GM23338 (cell line): ENCODE measurements at regions not wholly inside any gene's neighbourhood (a gene's known extent, or its start where the extent isn't known, plus 50 kb on each side); places are given as distances from the start of the nearest gene placed in this dataset.

Source experiments
- TF ChIP-seq, protein P1 (sequence below), 2 experiments: fragments of 200-600 bp in 1 of 2; sonication (generic) in 1 of 2; conservative IDR thresholded peaks; 2 replicates each; pipeline versions ENCODE4 v1.5.1 to v1.6.1; 2016 to 2017; ENCODE audit warnings: antibody characterized with exemption in 2 of 2, low read depth in 2 of 2, mild to moderate bottlenecking in 2 of 2, moderate library complexity in 1 of 2
- TF ChIP-seq, protein P2 (sequence below): IDR thresholded peaks from one replicate; pipeline ENCODE4 v1.6.1; 2018; ENCODE audit warnings: antibody characterized with exemption; ENCODE audit not compliant: unreplicated experiment

DNA sequence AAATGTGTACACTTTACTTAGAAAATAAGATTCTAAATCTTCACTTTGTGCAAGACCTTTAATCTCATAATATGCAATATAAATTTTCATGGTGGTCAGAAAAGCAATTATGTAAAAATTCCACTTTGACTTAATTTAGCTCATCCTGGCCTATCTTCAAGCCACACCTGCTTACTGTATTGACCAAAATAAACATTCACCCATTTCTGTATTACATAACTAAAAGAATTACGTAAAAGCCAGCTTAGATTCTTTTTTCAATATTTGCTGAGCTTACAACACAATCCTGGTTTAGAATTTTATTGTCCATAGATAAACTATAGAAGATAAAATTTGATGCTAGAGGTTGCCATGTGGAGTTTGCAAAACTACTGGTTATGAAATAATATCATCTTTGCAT lies 172.9 kb upstream of the GRM3 start:
- TF ChIP-seq, protein P1, sequence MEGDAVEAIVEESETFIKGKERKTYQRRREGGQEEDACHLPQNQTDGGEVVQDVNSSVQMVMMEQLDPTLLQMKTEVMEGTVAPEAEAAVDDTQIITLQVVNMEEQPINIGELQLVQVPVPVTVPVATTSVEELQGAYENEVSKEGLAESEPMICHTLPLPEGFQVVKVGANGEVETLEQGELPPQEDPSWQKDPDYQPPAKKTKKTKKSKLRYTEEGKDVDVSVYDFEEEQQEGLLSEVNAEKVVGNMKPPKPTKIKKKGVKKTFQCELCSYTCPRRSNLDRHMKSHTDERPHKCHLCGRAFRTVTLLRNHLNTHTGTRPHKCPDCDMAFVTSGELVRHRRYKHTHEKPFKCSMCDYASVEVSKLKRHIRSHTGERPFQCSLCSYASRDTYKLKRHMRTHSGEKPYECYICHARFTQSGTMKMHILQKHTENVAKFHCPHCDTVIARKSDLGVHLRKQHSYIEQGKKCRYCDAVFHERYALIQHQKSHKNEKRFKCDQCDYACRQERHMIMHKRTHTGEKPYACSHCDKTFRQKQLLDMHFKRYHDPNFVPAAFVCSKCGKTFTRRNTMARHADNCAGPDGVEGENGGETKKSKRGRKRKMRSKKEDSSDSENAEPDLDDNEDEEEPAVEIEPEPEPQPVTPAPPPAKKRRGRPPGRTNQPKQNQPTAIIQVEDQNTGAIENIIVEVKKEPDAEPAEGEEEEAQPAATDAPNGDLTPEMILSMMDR (conservative IDR thresholded peaks at IDR 0.05; ENCODE audit: low read depth in 2 of 2) = no peak
- TF ChIP-seq, protein P2, sequence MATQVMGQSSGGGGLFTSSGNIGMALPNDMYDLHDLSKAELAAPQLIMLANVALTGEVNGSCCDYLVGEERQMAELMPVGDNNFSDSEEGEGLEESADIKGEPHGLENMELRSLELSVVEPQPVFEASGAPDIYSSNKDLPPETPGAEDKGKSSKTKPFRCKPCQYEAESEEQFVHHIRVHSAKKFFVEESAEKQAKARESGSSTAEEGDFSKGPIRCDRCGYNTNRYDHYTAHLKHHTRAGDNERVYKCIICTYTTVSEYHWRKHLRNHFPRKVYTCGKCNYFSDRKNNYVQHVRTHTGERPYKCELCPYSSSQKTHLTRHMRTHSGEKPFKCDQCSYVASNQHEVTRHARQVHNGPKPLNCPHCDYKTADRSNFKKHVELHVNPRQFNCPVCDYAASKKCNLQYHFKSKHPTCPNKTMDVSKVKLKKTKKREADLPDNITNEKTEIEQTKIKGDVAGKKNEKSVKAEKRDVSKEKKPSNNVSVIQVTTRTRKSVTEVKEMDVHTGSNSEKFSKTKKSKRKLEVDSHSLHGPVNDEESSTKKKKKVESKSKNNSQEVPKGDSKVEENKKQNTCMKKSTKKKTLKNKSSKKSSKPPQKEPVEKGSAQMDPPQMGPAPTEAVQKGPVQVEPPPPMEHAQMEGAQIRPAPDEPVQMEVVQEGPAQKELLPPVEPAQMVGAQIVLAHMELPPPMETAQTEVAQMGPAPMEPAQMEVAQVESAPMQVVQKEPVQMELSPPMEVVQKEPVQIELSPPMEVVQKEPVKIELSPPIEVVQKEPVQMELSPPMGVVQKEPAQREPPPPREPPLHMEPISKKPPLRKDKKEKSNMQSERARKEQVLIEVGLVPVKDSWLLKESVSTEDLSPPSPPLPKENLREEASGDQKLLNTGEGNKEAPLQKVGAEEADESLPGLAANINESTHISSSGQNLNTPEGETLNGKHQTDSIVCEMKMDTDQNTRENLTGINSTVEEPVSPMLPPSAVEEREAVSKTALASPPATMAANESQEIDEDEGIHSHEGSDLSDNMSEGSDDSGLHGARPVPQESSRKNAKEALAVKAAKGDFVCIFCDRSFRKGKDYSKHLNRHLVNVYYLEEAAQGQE = no peak
